ENCODE measurements at regions not wholly inside any gene's neighbourhood (a gene's known extent, or its start where the extent isn't known, plus 50 kb on each side); places are given as distances from the start of the nearest gene placed in this dataset.

DNA sequence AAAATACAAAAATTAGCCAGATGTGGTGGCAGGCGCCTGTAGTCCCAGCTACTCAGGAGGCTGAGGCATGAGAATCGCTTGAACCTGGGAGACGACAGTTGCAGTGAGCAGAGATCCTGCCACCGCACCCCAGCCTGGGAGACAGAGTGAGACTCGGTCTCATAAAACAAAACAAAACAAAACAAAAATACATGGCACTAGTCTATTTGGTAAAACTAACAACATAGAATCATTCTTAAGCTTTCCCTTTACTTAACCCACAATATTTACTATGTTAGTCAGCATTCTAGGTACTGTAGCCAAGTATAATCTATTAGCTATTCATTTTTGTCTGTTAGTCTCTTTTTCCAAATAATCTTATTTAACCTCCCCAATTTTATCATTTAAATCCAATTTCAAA is 1482.8 kb downstream of the SLITRK5 start:
- TF ChIP-seq CTCF (conservative IDR thresholded peaks at IDR 0.05) (no peak), EZH2 (IDR thresholded peaks at IDR 0.05; ENCODE audit: low read depth) (no peak)
